ENCODE measurements at regions not wholly inside any gene's neighbourhood (a gene's known extent, or its start where the extent isn't known, plus 50 kb on each side); places are given as distances from the start of the nearest gene placed in this dataset.

DNA sequence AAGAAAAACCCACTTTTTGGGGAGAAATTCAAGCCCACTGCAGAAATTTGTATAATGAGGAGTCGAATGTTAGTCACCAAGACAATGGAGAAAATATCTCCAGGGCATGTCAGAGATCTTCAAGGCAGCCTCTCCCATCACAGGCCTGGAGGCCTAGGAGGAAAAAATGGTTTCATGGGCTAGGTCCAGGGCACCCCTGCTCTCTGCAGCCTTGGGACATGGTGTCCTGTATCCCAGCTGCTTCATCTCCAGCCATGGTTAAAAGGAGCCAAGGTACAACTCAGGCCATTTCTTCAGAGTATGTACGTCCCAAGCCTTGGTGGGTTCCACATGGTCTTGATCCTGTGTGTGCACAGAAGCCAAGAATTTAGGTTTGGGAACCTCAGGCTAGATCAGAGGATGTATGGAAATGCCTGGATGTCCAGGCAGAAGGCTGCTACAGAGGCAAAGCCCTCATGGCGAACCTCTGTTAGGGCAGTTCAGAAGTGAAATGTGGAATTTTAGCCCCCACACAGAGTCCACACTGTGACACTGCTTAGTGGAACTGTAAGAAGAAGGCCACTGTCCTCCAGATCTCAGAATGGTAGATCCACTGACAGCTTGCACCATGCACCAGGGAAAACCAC, 561.4 kb downstream of the ISL1 start:
- DNase-seq = no peak

DNA sequence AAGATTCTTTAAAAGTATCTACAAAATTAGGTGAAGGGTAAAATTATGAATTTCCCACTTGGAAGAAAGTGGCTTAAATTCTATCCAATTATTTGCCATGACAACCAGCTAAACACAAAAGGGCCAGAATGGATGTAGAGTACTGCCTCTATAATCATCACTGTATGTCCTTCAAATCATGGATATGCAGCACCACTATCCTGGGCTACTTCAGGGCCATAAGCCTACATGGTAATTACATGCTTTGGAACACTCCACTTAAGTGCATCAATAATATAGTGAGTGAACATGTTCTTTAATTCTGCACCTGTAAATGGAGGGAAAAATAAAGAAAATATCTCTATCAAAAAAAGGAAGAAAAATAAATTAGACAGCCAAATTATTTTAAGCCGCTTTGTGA, 575.2 kb downstream of the ISL1 start:
- DNase-seq = no peak

GRCh38 chr5:51960617-51961121, 577.4 kb downstream of the ISL1 start:
- DNase-seq = no peak

- no peak for DNase-seq
Measured at GRCh38 chr5:51961154-51961562, 577.9 kb downstream of the ISL1 start.

DNA sequence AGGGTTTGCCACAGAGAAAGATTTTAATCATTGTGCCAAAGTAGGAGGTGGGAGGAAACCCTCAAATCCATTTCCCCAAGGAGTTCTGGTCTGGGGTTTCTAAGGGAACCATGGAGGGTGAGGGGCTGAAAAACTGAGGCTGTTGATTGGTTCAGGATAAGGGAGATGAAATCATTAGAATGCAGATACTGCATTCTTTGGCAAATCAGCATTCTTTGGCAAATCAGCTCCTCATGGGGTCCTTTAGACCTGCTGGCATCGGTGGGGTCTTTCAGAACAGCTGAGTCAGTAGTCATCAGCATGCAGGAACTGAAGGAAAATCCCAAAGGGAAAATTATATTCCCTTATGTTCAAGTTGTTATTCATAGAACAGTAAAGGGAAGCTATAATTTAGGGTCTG, 585.5 kb downstream of the ISL1 start:
- no peak for DNase-seq

DNA sequence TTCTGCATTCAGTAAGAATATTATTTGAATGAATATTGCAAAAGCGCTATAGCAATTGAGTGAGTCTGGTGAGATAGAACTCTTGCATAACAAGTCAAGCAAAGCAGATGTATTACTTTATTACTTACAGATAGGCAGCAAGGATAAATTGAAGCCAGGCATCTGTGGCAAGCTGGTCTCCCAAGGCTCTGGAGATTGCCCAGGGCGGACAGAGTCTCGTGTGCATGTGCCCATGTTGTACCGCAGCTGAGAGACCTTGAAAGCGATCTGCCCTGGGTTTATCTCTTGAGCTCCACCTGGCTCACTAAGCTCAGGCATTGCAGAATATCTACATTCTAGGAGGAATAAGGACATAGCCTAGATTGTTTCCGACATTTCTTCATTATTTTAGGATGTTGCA, 591.6 kb downstream of the ISL1 start:
- DNase-seq = no peak

DNA sequence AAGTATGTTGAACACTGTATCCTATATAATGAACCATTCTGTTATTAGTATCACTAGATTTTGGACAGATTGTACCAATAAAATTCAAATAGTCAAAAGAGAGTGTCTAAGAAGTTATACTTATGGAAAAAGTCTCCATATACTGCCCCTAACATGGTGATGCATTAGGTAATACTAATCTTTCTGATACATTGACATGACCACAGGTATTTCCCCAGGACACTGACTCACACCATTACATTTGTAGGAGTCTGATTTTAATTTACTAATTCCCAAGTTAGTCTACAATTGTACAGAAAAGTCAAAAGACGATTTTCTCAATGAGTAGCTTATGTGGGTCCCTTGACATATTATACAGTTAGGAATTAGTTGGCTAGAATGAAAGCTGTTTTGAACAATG, 593.8 kb downstream of the ISL1 start:
- DNase-seq = no peak

- DNase-seq = no peak
Measured at GRCh38 chr5:51983161-51983560, 599.9 kb downstream of the ISL1 start.

- DNase-seq = no peak
Measured at GRCh38 chr5:51986733-51987132, 603.5 kb downstream of the ISL1 start.

GRCh38 chr5:51987239-51987638, 604.0 kb downstream of the ISL1 start:
- DNase-seq = no peak

DNA sequence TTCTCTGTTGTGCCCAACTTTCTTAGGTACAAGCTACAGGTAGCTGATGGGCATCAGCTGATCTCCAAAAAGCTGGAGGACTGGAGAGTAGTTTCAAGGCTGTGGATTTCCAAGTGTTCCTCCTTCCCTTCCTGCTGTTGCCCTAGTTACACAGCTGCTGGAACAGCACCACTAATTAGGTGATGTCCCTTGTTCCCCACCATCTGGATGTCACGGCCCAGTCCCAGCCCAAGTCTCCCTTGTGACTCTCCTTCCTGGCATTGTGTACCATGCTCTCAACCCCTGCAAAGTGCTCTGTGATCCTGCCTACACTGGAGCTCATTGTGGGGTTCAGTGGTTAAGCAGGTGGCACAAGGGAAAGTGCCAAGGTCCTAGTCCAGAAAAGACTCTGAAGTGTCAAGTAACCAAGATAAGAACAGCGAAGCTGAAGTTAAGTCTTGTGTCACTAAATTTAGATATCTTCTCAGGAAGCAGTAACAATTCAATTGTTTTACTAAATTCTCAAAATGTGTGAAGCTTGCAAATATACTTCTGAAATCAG, 604.5 kb downstream of the ISL1 start:
- no peak for DNase-seq

GRCh38 chr5:51988634-51989033, 605.4 kb downstream of the ISL1 start:
- no peak for DNase-seq

DNA sequence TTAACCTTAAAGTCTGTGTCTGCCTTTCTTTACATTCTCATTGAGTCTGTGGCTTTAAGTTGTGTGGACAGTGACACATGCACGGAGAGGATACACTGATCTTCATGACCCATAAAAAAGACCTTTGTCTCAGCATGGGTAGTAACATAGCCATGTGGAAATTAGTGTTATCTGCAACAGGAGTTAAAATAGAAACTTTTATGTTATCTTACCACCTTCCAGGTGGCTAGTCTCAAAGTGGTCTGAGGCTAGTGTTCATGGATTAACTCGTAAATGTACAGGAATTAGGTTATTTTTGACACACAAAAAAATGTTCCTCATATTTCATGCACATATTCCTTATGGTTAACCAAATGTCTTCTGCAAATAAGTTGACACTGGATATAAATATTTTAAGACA, 607.0 kb downstream of the ISL1 start:
- DNase-seq = no peak

- DNase-seq = no peak
Measured at GRCh38 chr5:51990661-51991180, 607.5 kb downstream of the ISL1 start.

GRCh38 chr5:51991940-51992339, 608.7 kb downstream of the ISL1 start:
- no peak for DNase-seq

GRCh38 chr5:51995773-51996306, 612.6 kb downstream of the ISL1 start:
- DNase-seq = no peak

DNA sequence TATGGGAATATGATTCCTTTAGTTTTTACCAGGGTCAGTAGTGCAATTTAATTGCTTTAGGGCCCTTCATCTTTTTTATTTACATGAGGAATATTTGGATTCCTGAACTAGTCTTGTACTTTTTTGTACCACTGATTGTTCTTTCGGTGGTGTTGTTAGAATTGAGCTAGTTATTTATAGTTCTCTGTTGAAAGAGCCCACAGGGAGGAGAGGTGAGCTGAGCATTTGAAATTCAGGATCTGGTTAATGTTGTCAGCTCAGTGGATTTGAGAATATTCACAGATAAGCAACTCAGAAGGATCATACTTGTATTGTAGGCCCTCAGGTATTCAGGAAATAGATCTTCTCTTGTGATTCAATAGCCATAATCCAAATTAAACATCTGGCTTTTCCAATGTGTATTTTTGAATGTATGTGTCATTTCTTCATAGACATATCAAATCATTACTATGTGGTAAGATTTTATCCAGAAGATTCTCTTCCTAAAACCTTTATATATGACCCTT, 613.2 kb downstream of the ISL1 start:
- DNase-seq = no peak

DNA sequence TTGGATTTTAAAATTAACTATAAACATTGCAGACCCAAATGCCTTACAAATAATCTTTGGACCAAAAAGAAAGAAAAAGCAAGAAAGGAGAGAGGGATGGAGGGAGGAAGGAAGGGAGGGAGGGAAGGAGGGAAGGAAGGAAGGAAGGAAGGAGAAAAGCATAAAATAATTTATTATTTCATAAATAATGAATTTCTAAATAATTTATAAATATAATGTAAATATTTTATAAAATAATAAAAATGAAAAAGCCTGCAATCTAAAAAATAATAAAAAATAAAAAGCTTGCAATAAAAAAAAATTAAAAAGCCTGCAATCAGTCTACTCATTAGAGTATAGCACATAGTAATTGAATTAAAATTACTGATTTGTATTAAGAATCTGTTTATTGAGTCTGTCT, 614.3 kb downstream of the ISL1 start:
- no peak for DNase-seq

DNA sequence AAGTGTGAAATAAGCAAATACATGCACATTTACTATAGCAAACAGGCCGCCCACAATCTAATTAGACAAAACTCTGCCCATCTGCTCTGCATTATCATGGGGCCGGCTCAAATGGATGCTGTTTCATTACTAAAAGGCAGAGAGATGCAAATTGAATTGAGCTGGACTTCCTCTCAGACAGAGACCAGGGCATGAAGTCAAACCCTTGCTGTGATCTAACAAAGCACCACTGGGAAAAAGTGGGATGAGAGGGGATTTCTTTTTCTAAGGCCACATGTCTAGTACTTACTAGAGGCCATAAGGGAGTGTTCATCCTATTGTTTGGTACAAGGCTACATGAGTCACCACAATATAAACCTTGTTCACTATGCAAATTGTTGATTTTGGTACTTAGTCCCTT, 614.7 kb downstream of the ISL1 start:
- no peak for DNase-seq

GRCh38 chr5:52007230-52007858, 624.1 kb downstream of the ISL1 start:
- peak; percentile 7 for DNase-seq

GRCh38 chr5:52010454-52010853, 627.2 kb downstream of the ISL1 start:
- no peak for DNase-seq

GRCh38 chr5:52013523-52013922, 630.3 kb downstream of the ISL1 start:
- DNase-seq = no peak

GRCh38 chr5:52015760-52016159, 632.5 kb downstream of the ISL1 start:
- DNase-seq = no peak

GRCh38 chr5:52017567-52017966, 634.3 kb downstream of the ISL1 start:
- no peak for DNase-seq

Data from GDM1 (cell line).